Adrenal gland (tissue), 9 donors: ENCODE measurements at regions not wholly inside any gene's neighbourhood (a gene's known extent, or its start where the extent isn't known, plus 50 kb on each side); places are given as distances from the start of the nearest gene placed in this dataset.
"Not testable (repeated sequence)": the region's sequence is repeated elsewhere in the genome, so short reads cannot be mapped to it uniquely, and the experiment has no call there.

Source experiments
- DNase-seq, 7 donors: peaks; one replicate each; pipeline ENCODE4 v3.0.0-alpha.2; 2019 to 2020
- H3K27ac ChIP-seq, 5 donors: fragments of 200-600 bp; sonication (generic) in 4 of 5; 1 replicate in 3 of 5; 2 replicates in 2 of 5; pipeline versions ENCODE4 v1.5.1 to v1.8.0; 2016 to 2020; ENCODE audit warnings: mild to moderate bottlenecking in 1 of 5
- H3K27me3 ChIP-seq: fragments of 200-600 bp; 2 replicates; pipeline ENCODE4 v1.8.0; 2021
- H3K36me3 ChIP-seq, 2 donors: fragments of 200-600 bp; replicated peaks in 1 of 2; 1 replicate in 1 of 2; 2 replicates in 1 of 2; pipeline versions ENCODE4 v1.5.1 to v1.8.0; 2018 to 2022
- H3K4me1 ChIP-seq, 2 donors: fragments of 200-600 bp; replicated peaks in 1 of 2; 1 replicate in 1 of 2; 2 replicates in 1 of 2; pipeline versions ENCODE4 v1.5.1 to v1.8.0; 2018 to 2021
- H3K4me3 ChIP-seq, 4 donors: fragments of 200-600 bp; sonication (generic) in 3 of 4; one replicate each; pipeline ENCODE4 v1.5.1; 2016 to 2018
- H3K9me3 ChIP-seq, 3 donors: fragments of 200-600 bp; sonication (generic) in 1 of 3; replicated peaks in 1 of 3; 1 replicate in 2 of 3; 2 replicates in 1 of 3; pipeline versions ENCODE4 v1.5.1 to v1.8.0; 2016 to 2021
- CTCF ChIP-seq, 6 experiments: fragments of 450-650 bp in 4 of 6; fragments of 200-600 bp in 2 of 6; sonication (generic) in 1 of 6; IDR thresholded peaks; 1 replicate in 5 of 6; 2 replicates in 1 of 6; pipeline versions ENCODE4 v1.5.1 to v1.8.0; 2016 to 2021; ENCODE audit warnings: antibody characterized with exemption in 6 of 6, mild to moderate bottlenecking in 2 of 6, moderate library complexity in 1 of 6
- POLR2A ChIP-seq, 2 donors: fragments of 450-650 bp; IDR thresholded peaks; one replicate each; pipeline ENCODE4 v1.6.1; 2017; ENCODE audit warnings: antibody characterized with exemption in 2 of 2, mild to moderate bottlenecking in 2 of 2, moderate library complexity in 1 of 2
- WGBS, 4 donors: extraction: QIAGEN DNeasy Blood & Tissue Kit in 2 of 4; methylation state at CpG; one replicate each; pipeline versions ENCODE4 v1.1.5 to v1.1.7; 2013 to 2017; 5-methylcytosine and 5-hydroxymethylcytosine counted together
- intact Hi-C, 2 donors: fragments of 100-400 bp; cut with DNase I; formaldehyde crosslinking; loops; one replicate each; pipeline versions ENCODE4 v1.14.1 to v1.15.0; 2022 to 2023
- donor health status: healthy with polysubstance abuse.
- donor health status: Bipolar disorder and iron deficiency.
- donor health status: DM: yes; HTN: yes; CAD: no.
- donor health status: DM: no; HTN: no; CAD: no.
- donor health status: DM: no; HTN: no; CAD: no.

GRCh38 chr3:152593242-152593641 lies 241.7 kb upstream of the P2RY1 start:
- Histone ChIP-seq H3K4me3 (no peak overlapping the region), H3K9me3 (no peaks in the 10 kb centered on the region), H3K36me3 (no peaks in the 10 kb centered on the region), H3K4me1 (peaks cover 0 to 8% of the 10 kb centered on the region in 2 donors), H3K27me3 (no peaks in the 10 kb centered on the region), H3K27ac (peak overlapping the region in 1 of 5 donors; percentile 16)
- DNase-seq: no peak
- intact Hi-C loops: no loop called here
- TF ChIP-seq CTCF (IDR thresholded peaks at IDR 0.05) (no peak), POLR2A (IDR thresholded peaks at IDR 0.05) (no peak)

GRCh38 chr3:152595975-152596821 lies 238.7 kb upstream of the P2RY1 start:
- intact Hi-C loops: no loop called here
- 10 to 24% (median 13%) methylated on average over 4 of the region's 4 CpGs for WGBS, 4 donors
- peak overlapping the region in 4 of 5 donors; percentile 1 to 64 (median 34) for H3K27ac ChIP-seq

GRCh38 chr3:152596832-152597231 lies 238.1 kb upstream of the P2RY1 start:
- DNase-seq, intact Hi-C loops, H3K27me3 ChIP-seq, H3K36me3 ChIP-seq, H3K9me3 ChIP-seq, H3K4me1 ChIP-seq: not testable (repeated sequence)
- Histone ChIP-seq H3K27ac (peak overlapping the region in 2 of 5 donors; percentile 42 to 64), H3K4me3 (peak overlapping the region in 1 of 4 donors; percentile 25)
- 78 to 81% methylated on average over 1 of the region's 1 CpG; no CpG with 5 or more reads in 2 of the 4 donors for WGBS, 4 donors

More at GRCh38 chr3:152595975-152596821, 238.7 kb upstream of the P2RY1 start:
- Histone ChIP-seq H3K4me3 (peak overlapping the region in 1 of 4 donors; percentile 25), H3K36me3 (no peaks in the 10 kb centered on the region), H3K4me1 (peaks cover 0 to 8% of the 10 kb centered on the region in 2 donors), H3K27me3 (no peaks in the 10 kb centered on the region), H3K9me3 (no peaks in the 10 kb centered on the region)
- TF ChIP-seq POLR2A (IDR thresholded peaks at IDR 0.05): no peak
- TF ChIP-seq CTCF (IDR thresholded peaks at IDR 0.05): no peak
- DNase-seq: peak in 6 of 7 donors; percentile 36 to 75 (median 46)

- 72 to 85% (median 79%) methylated on average over 7 of the region's 7 CpGs for WGBS, 4 donors
- Histone ChIP-seq H3K36me3 (no peaks in the 10 kb centered on the region), H3K27me3 (no peaks in the 10 kb centered on the region), H3K4me1 (no peaks in the 10 kb centered on the region), H3K27ac (no peak overlapping the region), H3K4me3 (no peak overlapping the region), H3K9me3 (peaks cover 0 to 5% (median 0%) of the 10 kb centered on the region in 3 donors)
- intact Hi-C loops: no loop called here
- no peak for DNase-seq
- TF ChIP-seq POLR2A (IDR thresholded peaks at IDR 0.05): no peak
- TF ChIP-seq CTCF (IDR thresholded peaks at IDR 0.05): no peak
Measured at GRCh38 chr3:152606146-152606545, 228.8 kb upstream of the P2RY1 start.

- no peaks in the 10 kb centered on the region for H3K27me3 ChIP-seq
- TF ChIP-seq POLR2A (IDR thresholded peaks at IDR 0.05) (no peak), CTCF (IDR thresholded peaks at IDR 0.05) (no peak)
- WGBS, 4 donors: 76 to 95% (median 94%) methylated on average over 1 of the region's 1 CpG
- H3K4me1 ChIP-seq: no peaks in the 10 kb centered on the region
- intact Hi-C loops: no loop called here
- no peak for DNase-seq
- H3K36me3 ChIP-seq: no peaks in the 10 kb centered on the region
- no peak overlapping the region for H3K4me3 ChIP-seq
- H3K27ac ChIP-seq: no peak overlapping the region
- H3K9me3 ChIP-seq: peaks cover 0 to 5% (median 0%) of the 10 kb centered on the region in 3 donors
Measured at GRCh38 chr3:152607179-152607578, 227.8 kb upstream of the P2RY1 start.
